ENCODE measurements at regions not wholly inside any gene's neighbourhood (a gene's known extent, or its start where the extent isn't known, plus 50 kb on each side); places are given as distances from the start of the nearest gene placed in this dataset.
"Not testable (repeated sequence)": the region's sequence is repeated elsewhere in the genome, so short reads cannot be mapped to it uniquely, and the experiment has no call there.

DNA sequence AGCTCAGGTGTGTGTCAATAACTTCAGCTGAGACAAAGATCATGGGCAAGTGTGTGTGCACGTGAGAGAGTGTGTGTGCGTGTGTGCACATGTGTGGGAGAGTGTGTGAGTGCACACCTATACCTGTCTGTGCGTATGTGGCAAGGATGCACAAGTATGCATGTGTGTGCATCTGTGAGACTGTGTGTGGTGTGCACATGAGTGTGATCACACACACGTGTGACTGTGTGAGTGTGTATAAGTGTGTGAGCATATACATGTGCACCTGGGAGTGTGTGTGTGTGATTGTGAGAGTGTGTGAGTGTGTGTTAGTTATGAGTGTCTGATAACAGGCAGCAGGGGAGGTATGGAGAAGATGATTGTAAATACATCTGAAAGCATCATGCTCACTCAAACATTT lies 657.3 kb upstream of the PFKP start:
- DNase-seq, result no peak

DNA sequence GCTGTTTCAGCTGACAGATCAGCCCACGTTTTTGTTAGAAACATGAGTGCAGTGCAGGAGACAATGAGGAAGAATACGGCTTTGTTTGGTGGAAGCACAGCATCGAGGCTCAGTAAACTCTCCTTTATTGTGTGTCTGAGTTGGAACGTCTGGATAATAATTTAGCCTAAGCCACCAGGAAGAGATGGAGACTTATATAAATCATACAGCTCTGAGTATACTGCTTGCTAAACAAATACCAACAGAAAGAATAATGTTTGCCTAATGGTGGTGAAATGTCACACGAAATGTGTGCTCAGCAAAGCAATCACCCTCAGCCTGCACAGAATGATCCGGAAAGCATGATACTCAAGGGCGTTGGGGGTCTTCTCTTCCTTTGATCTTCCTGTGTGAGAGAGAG lies 664.1 kb upstream of the ADARB2 start:
- DNase-seq, result no peak

DNA sequence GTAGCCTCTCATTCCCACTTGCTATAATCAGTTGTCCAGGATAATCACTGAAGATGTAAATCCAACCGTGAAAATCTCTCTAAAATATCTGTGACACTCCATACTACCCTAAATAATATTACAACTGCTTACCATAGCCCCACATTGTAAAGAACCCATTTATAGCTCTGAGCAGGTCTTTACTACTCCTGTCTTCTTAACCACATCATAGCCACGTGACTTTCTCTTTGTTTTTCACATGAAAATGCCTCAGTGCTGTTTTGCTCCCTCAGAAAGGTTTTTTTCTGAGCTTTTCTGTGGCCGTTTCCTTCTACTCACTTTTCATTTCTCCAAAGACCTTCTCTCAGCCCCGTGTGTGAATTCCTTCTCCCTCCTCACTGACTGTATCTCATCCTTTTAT lies 662.2 kb upstream of the ADARB2 start:
- no peak for DNase-seq

DNA sequence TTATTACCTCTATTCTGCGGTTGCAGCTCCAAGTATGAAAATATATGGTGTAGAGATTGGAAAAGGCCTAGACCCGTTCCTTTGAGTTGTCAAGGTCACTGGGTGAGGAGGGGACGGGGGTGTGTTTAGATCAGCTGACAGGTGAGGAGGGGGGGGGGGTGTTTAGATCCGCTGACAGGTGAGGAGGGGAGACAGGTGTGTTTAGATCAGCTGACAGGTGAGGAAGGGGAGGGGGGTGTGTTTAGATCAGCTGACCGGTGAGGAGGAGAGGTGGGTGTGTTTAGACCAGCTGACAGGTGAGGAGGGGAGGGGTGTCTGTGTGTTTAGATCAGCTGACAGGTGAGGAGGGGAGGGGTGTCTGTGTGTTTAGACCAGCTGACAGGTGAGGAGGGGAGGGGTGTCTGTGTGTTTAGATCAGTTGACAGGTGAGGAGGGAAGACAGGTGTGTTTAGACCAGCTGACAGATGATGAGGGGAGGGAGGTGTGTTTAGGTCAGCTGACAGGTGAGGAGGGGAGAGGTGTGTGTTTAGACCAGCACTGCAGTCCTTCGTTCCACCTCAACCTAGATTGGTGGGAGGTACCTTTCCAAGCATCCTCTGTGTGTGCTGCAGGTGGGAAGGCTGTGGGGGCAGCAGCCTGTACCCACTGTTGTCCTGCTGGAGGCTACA lies 655.0 kb upstream of the ADARB2 start:
- DNase-seq, result no peak

DNA sequence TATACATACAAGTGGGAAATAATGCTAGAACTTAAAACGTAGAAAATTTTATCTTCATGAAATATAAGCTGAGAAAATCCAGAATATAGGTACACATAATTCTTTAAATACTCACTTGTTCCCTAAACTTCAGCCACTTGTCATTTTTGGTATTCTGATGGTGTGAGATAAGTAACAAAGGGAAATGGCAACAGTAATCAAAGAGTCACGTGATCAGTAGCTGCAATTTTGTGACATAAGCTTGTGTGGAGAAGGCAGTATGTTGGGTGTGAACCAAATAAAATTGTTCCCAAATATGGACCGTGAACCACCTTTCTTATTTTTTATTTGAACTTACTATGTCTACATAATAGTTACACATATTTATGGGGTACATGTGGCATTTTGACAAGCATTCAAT lies 650.3 kb upstream of the ADARB2 start:
- no peak for DNase-seq

DNA sequence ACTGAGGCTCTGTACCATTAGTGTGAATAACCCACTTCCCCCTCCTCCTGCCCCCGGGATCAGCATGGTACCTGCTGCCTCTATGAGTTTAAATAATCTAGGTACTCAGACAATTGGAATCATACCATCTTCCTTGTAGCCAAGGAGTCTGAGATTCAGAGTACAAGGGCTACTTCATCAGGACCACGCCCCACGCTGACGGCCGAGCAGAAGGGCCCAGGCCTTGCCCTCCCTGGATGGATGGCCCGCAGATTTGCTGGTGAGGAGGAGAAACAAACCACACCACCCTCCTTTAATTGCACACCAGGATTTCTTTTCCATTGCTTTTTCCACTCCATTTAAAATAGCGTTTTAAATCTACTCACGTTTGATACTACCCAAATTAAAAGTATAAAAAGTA lies 649.9 kb upstream of the ADARB2 start:
- DNase-seq, result no peak

DNA sequence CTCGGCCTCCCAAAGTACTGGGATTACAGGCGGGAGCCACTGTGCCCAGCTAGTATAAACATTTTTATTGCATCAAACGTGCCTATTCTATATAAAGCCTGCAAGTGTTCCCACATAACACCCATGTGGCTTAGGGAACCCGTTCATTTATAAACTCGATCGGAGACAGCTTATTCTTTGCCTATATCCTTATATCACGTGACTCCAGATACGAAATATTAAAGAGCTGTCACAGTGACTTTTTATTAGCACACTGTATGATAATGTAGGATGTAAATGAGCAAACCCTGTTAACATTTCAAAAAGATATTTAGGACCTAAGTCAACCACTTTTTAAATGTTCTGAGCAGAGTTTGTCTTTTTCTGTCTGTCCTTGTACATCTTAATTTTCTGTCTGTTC lies 642.9 kb upstream of the ADARB2 start:
- no peak for DNase-seq

DNA sequence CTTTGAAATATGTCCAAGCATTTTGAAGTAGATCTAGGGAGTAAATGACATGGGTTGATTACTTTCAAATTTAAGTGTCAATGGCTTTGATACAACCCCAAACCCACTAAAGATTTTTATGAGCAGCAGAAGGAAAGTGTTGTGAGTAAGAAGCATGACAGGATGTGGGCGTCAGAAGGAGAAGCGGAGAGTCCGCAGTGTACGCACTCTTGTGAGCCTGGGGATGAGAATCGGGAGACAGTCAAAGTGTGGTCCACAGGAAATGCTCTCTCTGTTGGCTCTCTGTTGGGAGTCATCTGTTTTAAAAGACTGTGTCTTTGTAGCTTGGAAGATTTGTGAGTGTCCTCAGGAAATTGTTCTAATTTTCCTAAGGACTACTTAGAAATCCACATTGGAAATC lies 629.8 kb upstream of the ADARB2 start:
- DNase-seq, result no peak

DNA sequence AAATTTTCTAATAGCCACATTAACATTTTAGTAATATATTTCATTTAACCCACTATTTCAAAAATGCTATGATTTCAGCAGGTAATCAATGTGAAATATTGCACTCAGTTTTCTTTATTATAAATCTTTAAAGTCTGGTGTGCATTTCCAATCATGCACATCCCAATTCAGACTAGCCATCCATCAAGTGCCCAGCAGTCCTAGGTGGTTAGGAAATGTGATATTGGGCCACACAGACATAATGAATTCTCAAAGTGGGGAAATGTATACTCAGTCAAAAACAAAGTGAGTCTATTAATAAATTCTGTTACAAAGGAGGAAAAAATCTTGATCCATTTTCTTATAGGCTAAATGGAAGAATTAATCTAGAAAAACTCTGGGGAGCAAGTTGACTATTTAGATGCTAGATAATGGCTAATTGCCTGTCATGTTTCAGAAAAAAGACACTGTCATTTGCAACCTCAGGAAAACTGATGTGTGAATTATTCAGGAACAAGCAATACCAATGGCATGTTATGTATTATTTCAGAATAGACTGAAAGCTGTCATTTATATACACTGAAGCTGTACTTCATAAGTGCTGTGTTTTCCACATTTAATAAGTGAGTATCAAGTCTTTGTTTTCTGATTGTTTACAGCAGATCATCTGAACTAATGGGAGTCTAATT lies 629.1 kb upstream of the ADARB2 start:
- no peak for DNase-seq

DNA sequence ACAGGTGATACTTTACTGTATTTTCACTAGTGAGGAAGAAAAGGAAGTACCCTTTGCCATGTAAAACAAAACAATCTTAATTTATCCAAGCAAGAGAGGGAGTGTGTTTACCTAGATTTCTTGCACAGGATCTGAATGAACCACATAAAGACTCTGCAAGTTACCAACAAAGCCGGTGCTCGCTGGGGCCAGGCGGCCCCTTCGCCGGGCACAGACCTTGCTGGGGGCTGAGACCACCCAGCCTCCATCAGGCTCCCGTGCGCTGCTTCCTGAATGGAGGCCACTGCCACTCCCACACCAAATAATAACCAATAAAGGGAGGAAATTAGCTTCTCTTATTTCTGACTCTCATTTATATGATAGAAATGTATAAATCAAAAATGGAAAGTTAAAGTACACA lies 625.0 kb upstream of the ADARB2 start:
- DNase-seq, result no peak

DNA sequence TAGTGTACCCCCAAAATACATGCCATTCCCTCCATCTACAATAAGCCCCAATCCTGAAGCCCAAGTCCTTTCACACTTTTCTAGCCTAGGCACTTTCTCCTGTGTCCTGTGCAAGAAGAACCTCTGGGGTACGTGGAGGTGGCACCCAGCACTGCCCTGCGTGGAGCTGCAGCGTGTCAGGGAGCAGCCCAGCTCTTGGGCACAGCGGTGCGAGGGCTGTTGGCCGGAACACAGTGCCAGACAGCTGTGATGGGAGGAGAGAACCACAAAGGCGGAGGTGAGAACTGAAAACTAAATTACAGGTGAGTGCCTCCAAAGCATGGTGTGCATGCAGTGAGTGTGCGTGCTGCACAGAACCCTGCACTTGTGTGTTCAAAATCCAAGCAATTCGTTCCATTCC lies 621.3 kb upstream of the ADARB2 start:
- no peak for DNase-seq

DNA sequence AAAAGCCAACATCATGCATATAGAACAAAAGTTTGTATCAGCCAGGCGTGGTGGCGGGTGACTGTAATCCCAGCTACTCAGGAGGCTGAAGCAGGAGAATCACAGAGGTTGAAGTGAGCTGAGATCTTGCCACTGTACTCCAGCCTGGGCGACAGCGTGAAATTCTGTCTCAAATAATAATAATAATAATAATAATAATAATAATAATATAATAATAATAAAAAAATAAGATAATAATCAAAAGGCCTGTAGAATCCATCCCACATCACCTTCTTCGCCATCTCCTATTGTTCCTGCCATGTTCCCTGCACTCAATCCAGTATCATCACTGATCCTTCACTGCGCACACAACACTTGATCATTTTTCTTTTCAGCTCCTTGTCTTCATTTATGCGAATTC lies 619.3 kb upstream of the ADARB2 start:
- DNase-seq, result no peak

DNA sequence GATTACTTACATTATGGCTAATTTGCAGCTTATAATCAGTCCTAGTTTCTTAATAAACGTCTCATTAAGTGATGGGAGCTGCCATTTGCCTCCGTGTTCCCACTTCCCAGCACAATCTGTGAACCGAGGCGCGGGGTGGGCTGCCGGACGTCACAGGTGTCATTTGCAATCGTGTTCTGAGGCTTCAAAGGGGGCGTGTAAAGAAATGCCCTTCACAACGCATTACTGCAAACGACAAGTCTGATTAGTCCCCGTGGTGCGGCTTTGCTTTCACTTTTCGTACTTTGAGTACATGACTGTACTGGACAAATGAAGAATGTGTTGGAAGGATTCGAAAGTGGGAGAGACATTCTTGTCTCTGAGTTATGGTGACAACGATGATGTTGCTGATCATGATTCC lies 614.2 kb upstream of the ADARB2 start:
- no peak for DNase-seq

DNA sequence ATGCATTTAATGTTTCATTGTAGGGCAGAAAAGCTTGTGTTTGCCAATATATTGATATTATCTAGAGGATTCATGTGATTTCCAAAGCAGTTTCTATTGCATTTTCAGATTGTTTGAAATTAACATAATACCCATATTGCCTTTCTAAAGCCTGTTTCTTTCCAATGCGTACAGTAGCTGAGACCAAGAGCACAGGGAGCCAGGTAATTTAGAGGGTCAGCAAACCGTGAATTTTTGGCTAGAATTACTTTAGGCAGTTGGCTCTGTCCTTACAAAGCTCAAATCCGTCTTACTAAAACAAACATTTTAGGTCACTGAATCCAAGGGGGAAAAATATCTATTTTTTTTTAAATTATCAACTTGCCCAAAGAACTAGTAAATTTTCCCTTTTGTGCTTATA lies 604.9 kb upstream of the ADARB2 start:
- DNase-seq, result no peak

DNA sequence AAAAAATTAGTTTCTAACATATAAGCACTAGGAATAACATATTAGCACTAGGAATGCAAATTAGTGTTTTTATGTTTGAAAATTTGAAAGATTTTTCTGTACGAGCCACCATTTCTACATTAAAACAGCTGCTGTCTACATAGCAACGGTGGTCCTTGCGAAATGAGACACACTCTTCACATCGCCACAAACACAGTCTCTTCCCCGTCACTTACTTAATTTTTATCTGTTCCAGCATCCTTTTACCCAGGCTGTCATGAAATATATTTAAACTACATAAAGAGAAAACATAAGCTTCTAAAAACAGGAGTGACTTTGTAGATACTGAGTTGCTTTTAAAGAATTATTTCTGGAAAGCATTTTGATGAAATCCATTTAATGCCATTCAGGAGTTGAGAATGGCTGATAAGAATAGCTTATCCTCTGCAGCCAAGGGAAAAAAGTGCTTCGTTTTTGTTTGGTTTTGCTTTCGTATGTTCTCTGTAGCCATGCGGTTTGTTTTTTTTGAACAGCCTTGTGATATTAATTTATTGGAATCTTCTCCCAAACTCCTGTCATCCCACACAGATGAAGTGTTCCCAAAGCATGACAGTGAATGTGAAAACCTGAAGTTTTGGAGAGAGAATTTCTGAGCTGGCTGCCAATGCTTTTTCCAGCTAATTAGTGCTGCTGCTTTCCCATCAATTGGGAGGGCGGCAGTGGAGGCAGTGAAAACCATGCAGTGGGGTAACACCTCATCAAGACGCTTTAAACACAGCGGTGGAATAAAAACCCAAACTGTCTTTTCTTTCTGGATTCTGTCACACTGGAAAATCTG lies 603.7 kb upstream of the ADARB2 start:
- DNase-seq, result no peak

DNA sequence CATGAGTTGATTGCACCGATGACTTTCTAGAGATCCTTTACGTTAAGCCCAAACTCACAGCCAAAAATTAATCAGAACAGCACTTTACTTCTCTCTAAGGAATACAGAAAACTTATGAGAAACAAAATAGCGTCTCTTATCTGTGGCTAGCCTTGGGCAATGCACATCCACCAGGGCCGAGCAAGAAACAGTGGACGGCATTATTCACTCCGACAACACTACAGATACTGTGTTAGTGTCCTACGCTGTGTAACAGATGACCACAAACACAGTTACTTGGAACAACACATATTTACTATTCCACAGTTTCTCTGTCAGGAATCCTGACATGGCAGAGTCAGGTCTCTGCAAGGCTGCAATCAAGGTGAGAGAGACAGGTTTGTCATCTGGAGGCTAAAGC lies 598.3 kb upstream of the ADARB2 start:
- DNase-seq, result no peak

DNA sequence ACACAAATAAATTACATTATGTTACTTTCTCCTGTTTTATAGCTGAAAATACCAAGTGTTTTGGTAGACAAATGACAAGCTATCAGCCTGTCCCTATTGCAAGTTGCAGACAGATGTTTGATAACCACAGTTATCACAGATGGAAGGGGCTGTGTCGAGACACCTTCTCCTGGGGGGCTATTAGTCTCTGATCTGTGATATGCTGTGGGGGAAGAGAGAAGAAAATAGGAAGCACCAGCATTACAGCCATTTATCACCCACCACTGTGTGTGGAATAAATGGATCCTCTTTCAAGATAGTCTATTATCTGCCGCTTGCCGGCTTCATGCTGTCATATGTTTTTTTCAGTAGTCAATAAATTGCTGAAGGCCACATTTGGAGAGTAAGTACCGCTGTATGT lies 597.2 kb upstream of the ADARB2 start:
- DNase-seq, result no peak

DNA sequence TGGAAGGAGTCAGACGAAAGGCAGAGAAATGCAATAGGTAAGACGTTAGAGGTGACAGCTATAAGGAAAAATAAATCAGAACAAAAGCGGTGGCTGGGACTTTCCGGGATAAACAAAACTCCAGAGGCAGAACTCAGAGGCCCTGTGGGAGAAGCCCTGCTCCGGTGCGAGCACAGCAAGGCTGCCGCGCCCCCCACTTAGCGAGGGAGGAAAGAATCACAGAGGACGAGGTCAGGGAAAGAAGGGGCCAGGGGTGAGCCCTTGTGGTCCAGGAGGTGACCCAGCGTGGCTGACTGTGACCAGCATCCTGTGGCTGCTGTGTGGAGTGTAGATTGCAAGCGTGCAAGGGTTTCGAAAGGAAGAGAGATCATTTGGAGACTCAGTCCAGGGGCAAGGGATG lies 591.8 kb upstream of the ADARB2 start:
- no peak for DNase-seq

DNA sequence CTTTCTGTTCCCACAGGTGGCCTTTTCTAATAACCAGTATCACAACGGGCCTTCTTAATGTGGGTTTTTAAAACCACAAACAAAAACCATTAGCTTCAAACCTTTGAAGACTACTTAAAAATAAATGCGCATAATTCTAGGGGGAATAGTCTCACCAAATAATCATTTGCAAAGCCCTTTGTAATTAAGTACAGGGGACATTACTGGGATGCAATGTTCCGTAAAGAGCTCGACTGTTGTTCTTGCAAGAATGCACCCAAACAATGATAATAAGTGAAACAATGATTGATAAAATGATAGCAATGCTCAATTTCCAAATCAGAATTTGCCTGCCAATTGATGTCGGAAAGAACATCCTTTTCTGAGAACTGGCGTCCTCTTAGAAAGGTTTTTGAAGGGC lies 589.1 kb upstream of the ADARB2 start:
- DNase-seq, result no peak

DNA sequence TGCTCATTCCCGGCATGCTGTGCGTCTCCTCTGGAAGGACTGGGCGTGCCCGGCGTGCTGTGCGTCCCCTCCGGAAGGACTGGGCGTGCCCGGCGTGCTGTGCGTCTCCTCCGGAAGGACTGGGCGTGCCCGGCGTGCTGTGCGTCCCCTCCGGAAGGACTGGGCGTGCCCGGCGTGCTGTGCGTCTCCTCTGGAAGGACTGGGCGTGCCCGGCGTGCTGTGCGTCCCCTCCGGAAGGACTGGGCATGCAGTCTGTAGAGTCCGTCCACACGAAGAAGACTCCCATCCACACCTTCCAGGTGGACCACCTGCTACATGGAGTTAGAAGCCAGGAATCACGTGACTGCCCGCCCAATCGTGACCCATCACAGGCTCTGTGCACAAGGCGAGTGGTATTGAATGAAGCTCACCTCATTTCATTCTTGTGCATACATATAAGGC lies 577.7 kb upstream of the ADARB2 start:
- not testable (repeated sequence) for DNase-seq

DNA sequence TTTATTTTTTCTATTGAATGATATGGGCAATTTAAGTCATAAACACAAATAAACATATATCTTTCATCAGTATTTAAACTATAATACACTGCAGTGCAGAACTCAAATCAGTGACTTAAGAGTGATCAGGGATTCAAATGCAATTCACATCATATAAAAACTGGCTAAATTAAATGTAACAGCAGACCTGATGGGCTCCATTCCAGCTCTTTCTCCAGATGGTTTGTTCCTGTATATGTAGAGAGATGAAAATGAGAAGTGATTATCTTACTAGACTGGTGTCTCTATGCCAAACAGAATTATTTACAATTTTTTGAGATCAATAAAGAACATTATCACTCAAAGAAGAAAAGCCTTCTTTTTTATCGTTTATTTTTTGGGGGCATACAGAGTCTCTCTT lies 568.8 kb upstream of the ADARB2 start:
- DNase-seq, result no peak

DNA sequence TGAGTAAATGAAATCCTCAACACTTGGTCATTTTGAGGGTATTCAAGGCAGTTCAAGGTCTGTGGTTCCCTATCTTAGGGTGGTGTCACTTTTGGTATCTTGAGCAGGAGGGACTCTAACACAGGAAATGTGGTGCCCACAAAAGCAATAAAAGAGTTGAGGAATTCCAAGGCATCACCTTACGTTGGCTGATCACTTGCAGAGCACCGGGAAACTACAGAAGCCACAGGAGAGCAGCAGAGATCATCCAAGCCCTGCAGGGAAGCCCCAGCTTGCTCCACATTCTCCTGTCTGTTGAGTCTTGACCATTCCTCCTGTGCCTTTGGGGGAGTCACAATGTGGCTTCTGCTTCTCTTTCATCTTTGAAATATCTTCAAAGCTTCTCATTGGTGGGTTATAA lies 565.8 kb upstream of the ADARB2 start:
- DNase-seq, result no peak

DNA sequence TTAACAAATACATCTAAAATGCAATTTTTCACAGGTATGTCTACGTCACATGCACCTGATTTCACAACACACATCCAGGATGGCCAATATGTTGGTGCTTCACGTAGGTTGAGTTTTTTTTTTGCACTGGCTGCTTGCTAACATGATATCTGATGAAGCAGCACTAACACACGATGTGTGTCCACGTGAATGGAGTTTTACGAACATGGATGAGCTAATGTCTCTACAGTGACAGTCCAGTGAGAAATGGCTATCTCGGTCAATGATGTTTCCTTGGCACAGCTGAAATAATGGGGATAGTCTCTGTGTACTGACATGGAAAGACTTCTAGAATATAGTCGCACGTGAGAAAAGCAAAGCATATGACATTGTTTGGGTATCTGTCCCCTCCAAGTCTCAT lies 563.9 kb upstream of the ADARB2 start:
- DNase-seq, result no peak

DNA sequence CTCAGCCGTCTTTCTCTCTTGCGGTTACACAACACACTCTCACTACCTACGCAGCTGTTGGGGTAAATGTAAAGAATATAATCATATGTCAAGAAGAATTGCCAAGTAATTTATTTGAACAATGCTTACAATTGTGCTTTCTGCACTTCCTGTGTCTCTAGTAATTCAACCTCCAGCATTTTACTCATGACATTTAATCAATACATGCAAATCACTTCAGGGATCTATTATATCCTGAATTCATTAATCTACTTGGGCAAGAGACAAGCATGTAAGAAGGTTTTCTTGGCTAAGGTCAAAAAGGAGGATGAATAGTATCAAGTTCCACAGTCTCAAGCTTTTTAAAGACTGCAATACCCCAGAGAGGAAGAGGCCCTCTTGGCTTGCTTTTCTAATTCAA lies 562.9 kb upstream of the ADARB2 start:
- no peak for DNase-seq
